IgD-negative memory B cell (primary cell): ENCODE measurements at regions not wholly inside any gene's neighbourhood (a gene's known extent, or its start where the extent isn't known, plus 50 kb on each side); places are given as distances from the start of the nearest gene placed in this dataset.
A peak's percentile ranks its signal among the peaks of the same experiment; 100 is the strongest.
"Not testable (repeated sequence)": the region's sequence is repeated elsewhere in the genome, so short reads cannot be mapped to it uniquely, and the experiment has no call there.

ENCODE experiments used
- H3K27ac Mint-ChIP-seq, 3 donors: one replicate each; pipeline ENCODE4 v1.8.0; 2020 to 2022; ENCODE audit warnings: mild to moderate bottlenecking in 3 of 3, mixed read lengths in 3 of 3, moderate library complexity in 1 of 3
- H3K27me3 Mint-ChIP-seq: one replicate; pipeline ENCODE4 v1.8.0; 2021; ENCODE audit warnings: mixed read lengths
- H3K36me3 Mint-ChIP-seq: one replicate; pipeline ENCODE4 v1.8.0; 2020; ENCODE audit warnings: mild to moderate bottlenecking, mixed read lengths
- H3K4me1 Mint-ChIP-seq, 3 donors: one replicate each; pipeline ENCODE4 v1.8.0; 2020 to 2022; ENCODE audit warnings: mixed read lengths in 3 of 3, mild to moderate bottlenecking in 1 of 3
- H3K4me3 Mint-ChIP-seq, 4 donors: one replicate each; pipeline ENCODE4 v1.8.0; 2020 to 2022; ENCODE audit warnings: mild to moderate bottlenecking in 4 of 4, mixed read lengths in 4 of 4, moderate library complexity in 3 of 4
- H3K9me3 Mint-ChIP-seq, 3 donors: one replicate each; pipeline ENCODE4 v1.8.0; 2020 to 2021; ENCODE audit warnings: mixed read lengths in 3 of 3, mild to moderate bottlenecking in 1 of 3

DNA sequence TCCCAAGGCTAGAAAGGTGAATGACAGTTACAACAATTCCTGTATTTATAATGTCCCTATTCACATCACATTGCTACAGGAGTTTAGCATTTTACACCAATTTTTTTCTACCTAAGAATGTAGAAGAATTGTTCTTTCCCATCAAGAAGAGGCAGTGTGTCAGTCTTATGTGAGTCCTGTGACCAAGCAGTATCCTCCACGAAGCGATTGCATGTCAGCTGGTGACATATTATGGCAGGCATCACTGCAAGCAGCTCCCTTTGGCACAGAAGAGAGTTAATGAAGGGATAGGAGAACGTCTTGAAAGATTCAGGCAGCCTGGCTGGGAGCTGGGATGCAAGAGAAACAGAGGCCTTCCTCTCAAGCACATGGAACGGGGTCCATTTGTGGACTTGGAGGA is 199.8 kb downstream of the SMC2 start:
- no peaks in the 10 kb centered on the region for H3K36me3 Mint-ChIP-seq
- H3K4me1 Mint-ChIP-seq = no peaks in the 10 kb centered on the region
- H3K27ac Mint-ChIP-seq = no peak overlapping the region
- H3K27me3 Mint-ChIP-seq = no peaks in the 10 kb centered on the region
- H3K4me3 Mint-ChIP-seq = no peak overlapping the region
- H3K9me3 Mint-ChIP-seq = no peaks in the 10 kb centered on the region

DNA sequence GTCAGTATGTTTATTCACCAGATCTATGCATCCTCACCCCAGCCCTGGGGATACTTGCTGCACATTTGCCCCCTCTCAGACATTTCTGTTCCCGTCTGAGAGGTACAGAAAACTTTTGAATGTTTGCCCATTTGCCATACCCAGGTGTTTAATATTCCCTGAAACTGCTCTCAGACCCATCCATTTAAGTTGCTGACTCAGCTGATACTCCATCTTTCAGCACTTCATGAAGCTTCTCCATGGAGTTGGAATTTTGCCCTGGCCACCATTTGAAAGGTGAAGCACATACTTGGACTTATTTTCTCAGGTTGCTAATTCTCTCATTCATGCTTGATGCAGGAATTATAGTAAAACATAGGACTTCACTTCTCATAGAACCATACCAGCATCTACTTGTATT is 203.9 kb upstream of the OR13F1 start:
- no peak overlapping the region for H3K27ac Mint-ChIP-seq
- H3K4me3 Mint-ChIP-seq = no peak overlapping the region
- no peaks in the 10 kb centered on the region for H3K27me3 Mint-ChIP-seq
- no peaks in the 10 kb centered on the region for H3K36me3 Mint-ChIP-seq
- no peaks in the 10 kb centered on the region for H3K4me1 Mint-ChIP-seq
- no peaks in the 10 kb centered on the region for H3K9me3 Mint-ChIP-seq

DNA sequence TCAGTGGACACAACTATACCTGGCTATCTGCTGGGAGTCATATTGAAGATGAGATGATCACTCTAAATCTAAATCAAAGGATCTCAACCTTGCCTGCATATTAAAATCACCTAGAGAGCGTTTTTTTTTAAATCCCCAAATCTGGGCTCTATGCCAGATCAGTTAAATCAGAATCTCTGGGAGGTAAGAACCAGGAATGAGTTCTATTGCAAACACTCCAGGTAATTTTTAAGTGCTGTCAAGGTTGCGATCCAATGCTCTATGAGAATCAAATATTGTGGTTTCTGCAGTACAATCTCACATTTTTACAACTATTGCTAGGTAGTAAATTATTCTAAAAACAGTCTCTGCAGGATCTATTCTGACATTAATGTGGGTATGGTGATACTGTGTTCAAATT is 202.3 kb upstream of the OR13F1 start:
- Mint-ChIP-seq H3K36me3 (peaks cover 2% of the 10 kb centered on the region), H3K4me1 (no peaks in the 10 kb centered on the region), H3K27ac (no peak overlapping the region), H3K9me3 (no peaks in the 10 kb centered on the region), H3K4me3 (no peak overlapping the region), H3K27me3 (no peaks in the 10 kb centered on the region)

- Mint-ChIP-seq H3K27ac (no peak overlapping the region), H3K9me3 (peaks cover 0 to 2% (median 0%) of the 10 kb centered on the region in 3 donors), H3K4me3 (no peak overlapping the region), H3K36me3 (peaks cover 2% of the 10 kb centered on the region), H3K4me1 (peaks cover 0 to under 1% (median 0%) of the 10 kb centered on the region in 3 donors), H3K27me3 (no peaks in the 10 kb centered on the region)
These were observed 201.3 kb upstream of the OR13F1 start for GRCh38 chr9:104302775-104303174.

DNA sequence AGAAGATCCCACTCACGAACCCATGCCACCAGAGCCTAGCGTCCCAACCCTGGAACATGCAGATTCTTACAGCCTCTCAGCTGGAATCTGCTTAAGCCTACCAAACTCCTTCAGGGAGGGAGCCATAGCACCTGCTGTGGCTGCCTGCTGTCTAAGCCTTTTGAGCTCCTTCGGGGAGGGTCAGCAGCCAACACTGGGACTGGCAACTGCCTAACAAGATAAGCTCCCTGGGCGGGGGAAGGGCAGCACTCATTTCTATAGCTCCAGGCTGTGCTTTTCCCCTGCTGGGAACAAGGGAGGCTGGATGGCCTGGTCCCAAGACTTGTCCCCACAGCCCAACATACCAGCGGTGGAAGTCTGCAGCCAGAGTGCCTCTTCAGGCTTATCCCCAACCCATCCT is 199.1 kb upstream of the OR13F1 start:
- no peak overlapping the region for H3K4me3 Mint-ChIP-seq
- no peak overlapping the region for H3K27ac Mint-ChIP-seq
- no peaks in the 10 kb centered on the region for H3K27me3 Mint-ChIP-seq
- H3K36me3 Mint-ChIP-seq = peaks cover 2% of the 10 kb centered on the region
- H3K9me3 Mint-ChIP-seq = peaks cover 0 to 4% (median 1%) of the 10 kb centered on the region in 3 donors
- H3K4me1 Mint-ChIP-seq = peaks cover 0 to 1% (median 0%) of the 10 kb centered on the region in 3 donors

- no peaks in the 10 kb centered on the region for H3K9me3 Mint-ChIP-seq
- no peak overlapping the region for H3K27ac Mint-ChIP-seq
- H3K4me1 Mint-ChIP-seq = no peaks in the 10 kb centered on the region
- no peaks in the 10 kb centered on the region for H3K36me3 Mint-ChIP-seq
- H3K4me3 Mint-ChIP-seq = no peak overlapping the region
- H3K27me3 Mint-ChIP-seq = no peaks in the 10 kb centered on the region
These were observed 190.5 kb upstream of the OR13F1 start for GRCh38 chr9:104313396-104314110.

GRCh38 chr9:104316201-104317009 is 187.7 kb upstream of the OR13F1 start:
- not testable (repeated sequence) for H3K27me3 Mint-ChIP-seq, H3K27ac Mint-ChIP-seq, H3K4me3 Mint-ChIP-seq, H3K36me3 Mint-ChIP-seq, H3K9me3 Mint-ChIP-seq, H3K4me1 Mint-ChIP-seq

DNA sequence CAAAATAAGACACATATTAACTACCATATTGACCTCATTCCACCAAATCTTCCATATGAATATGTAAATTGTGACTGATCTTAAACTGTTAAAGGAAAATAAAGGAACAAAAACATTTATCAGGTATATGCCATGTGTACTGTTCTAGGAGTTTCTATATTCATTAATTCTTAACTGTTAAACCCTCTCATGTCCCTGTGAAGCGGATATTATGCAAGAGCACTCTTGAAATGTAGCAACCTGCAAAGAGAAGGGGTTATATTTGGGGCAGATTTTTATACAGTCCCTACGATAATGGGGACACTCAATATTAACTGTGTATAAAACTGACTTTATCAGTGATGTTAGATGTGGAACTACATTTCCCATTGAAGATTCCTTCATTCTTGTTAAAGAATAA is 184.9 kb upstream of the OR13F1 start:
- H3K4me1 Mint-ChIP-seq = no peaks in the 10 kb centered on the region
- no peaks in the 10 kb centered on the region for H3K36me3 Mint-ChIP-seq
- no peak overlapping the region for H3K4me3 Mint-ChIP-seq
- H3K27ac Mint-ChIP-seq = no peak overlapping the region
- H3K9me3 Mint-ChIP-seq = no peaks in the 10 kb centered on the region
- no peaks in the 10 kb centered on the region for H3K27me3 Mint-ChIP-seq

- H3K27ac Mint-ChIP-seq = no peak overlapping the region
- no peaks in the 10 kb centered on the region for H3K4me1 Mint-ChIP-seq
- H3K36me3 Mint-ChIP-seq = no peaks in the 10 kb centered on the region
- H3K4me3 Mint-ChIP-seq = peak overlapping the region in 1 of 4 donors; percentile 27
- no peaks in the 10 kb centered on the region for H3K27me3 Mint-ChIP-seq
- no peaks in the 10 kb centered on the region for H3K9me3 Mint-ChIP-seq
These were observed 184.4 kb upstream of the OR13F1 start for GRCh38 chr9:104319685-104320084.

DNA sequence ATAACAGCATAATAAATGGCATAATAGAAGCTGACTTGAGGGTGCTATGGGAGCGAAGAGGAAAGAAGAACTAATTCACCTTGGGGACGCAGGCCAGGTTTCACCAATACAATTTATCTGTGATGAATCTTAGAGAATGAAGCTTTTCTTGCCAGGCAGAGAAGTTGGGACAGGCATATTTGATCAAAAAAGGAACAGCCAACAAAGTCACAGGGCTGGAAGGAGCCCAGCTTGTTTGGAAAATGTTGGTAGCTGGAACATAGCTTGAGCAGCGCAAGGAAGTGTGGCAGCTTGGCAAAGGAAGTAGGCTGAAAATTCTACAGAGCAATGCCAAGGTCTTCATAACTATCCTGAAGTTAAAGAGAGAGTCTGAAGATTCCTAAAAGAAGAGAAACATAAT is 181.5 kb upstream of the OR13F1 start:
- Mint-ChIP-seq H3K4me3 (no peak overlapping the region), H3K27me3 (no peaks in the 10 kb centered on the region), H3K9me3 (no peaks in the 10 kb centered on the region), H3K36me3 (no peaks in the 10 kb centered on the region), H3K27ac (no peak overlapping the region), H3K4me1 (no peaks in the 10 kb centered on the region)

DNA sequence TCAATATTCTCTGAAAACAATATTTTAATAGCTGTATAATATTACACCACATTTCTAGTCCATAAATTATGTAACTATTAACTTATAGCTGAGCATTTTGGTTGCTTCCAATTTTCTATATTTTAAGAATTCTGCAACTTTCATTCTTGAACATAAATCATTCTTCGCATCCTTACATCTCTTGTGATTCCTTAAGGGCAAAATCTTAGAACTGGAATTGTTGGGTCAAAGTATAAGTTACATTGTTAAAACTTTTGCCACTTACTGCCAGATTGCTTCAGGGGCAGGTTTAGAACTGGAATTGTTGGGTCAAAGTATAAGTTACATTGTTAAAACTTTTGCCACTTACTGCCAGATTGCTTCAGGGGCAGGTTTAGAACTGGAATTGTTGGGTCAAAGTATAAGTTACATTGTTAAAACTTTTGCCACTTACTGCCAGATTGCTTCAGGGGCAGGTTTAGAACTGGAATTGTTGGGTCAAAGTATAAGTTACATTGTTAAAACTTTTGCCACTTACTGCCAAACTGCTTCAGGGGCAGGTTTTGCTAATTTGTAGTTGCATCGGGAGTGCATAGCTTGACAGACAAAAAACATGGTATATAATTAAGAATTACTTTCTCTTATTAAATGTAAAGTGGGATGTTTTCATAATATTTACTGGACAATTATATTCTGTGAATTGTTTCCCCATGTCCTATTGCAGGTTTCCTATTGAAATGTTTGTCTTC is 179.9 kb upstream of the OR13F1 start:
- H3K4me1 Mint-ChIP-seq, H3K27me3 Mint-ChIP-seq, H3K9me3 Mint-ChIP-seq, H3K27ac Mint-ChIP-seq, H3K4me3 Mint-ChIP-seq, H3K36me3 Mint-ChIP-seq: not testable (repeated sequence)

- no peak overlapping the region for H3K4me3 Mint-ChIP-seq
- no peaks in the 10 kb centered on the region for H3K27me3 Mint-ChIP-seq
- H3K36me3 Mint-ChIP-seq = no peaks in the 10 kb centered on the region
- H3K27ac Mint-ChIP-seq = peak overlapping the region in 1 of 3 donors; percentile 54
- no peaks in the 10 kb centered on the region for H3K4me1 Mint-ChIP-seq
- no peaks in the 10 kb centered on the region for H3K9me3 Mint-ChIP-seq
These were observed 177.2 kb upstream of the OR13F1 start for GRCh38 chr9:104326912-104327311.

- no peak overlapping the region for H3K4me3 Mint-ChIP-seq
- no peaks in the 10 kb centered on the region for H3K4me1 Mint-ChIP-seq
- H3K27ac Mint-ChIP-seq = no peak overlapping the region
- H3K36me3 Mint-ChIP-seq = no peaks in the 10 kb centered on the region
- H3K9me3 Mint-ChIP-seq = peaks cover 0 to 2% (median 0%) of the 10 kb centered on the region in 3 donors
- no peaks in the 10 kb centered on the region for H3K27me3 Mint-ChIP-seq
These were observed 174.8 kb upstream of the OR13F1 start for GRCh38 chr9:104329245-104329644.

GRCh38 chr9:104330841-104331240 is 173.2 kb upstream of the OR13F1 start:
- H3K9me3 Mint-ChIP-seq = peaks cover 2 to 6% (median 3%) of the 10 kb centered on the region in 3 donors
- H3K27me3 Mint-ChIP-seq = no peaks in the 10 kb centered on the region

DNA sequence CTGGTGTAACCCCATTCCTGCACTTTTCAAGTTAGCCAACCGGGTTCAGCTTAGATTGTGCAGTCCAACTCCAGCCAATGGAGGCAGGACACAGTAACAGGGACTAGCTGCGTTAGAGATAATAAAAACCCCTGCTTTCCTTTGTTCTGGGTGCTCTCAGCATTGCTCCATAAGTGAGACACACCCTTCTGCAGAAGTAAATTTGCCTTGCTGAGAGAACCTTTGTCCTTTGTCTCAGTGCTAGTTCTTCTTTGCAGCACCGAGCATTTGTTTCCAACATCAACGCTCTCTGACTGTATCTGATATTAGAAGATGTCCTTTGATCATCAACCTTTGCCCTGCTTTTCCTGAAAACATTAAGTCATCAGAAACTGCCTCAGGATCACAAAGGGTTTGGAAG is 169.5 kb upstream of the OR13F1 start:
- H3K9me3 Mint-ChIP-seq = peaks cover 4 to 8% (median 6%) of the 10 kb centered on the region in 3 donors
- no peaks in the 10 kb centered on the region for H3K27me3 Mint-ChIP-seq
- no peaks in the 10 kb centered on the region for H3K4me1 Mint-ChIP-seq
- no peaks in the 10 kb centered on the region for H3K36me3 Mint-ChIP-seq
- H3K4me3 Mint-ChIP-seq = no peak overlapping the region
- H3K27ac Mint-ChIP-seq = no peak overlapping the region

More at GRCh38 chr9:104330841-104331240, 173.2 kb upstream of the OR13F1 start:
- no peak overlapping the region for H3K27ac Mint-ChIP-seq
- H3K4me3 Mint-ChIP-seq = no peak overlapping the region
- no peaks in the 10 kb centered on the region for H3K36me3 Mint-ChIP-seq
- no peaks in the 10 kb centered on the region for H3K4me1 Mint-ChIP-seq
